Activated CD8-positive, alpha-beta T cell treated with anti-CD3 and anti-CD28 coated beads for 36 hours (primary cell): ENCODE measurements at regions not wholly inside any gene's neighbourhood (a gene's known extent, or its start where the extent isn't known, plus 50 kb on each side); places are given as distances from the start of the nearest gene placed in this dataset.

Experiments used
- ATAC-seq: fragments of 200-7000 bp; cut with Tn5 transposase; one replicate; pipeline ENCODE4 v1.10.0; 2021; ENCODE audit warnings: mild to moderate bottlenecking, moderate library complexity
- CTCF ChIA-PET: fragments of 350-600 bp; sonication (Branson Sonifier 250); formaldehyde crosslinking; loops from one replicate; lab custom pipeline; 2021; ENCODE audit warnings: antibody characterized with exemption; lab: Charles Lee
- POLR2A ChIA-PET: fragments of 350-600 bp; sonication (Branson Sonifier 250); formaldehyde crosslinking; loops from one replicate; lab custom pipeline; 2021; ENCODE audit warnings: antibody characterized with exemption; lab: Charles Lee
- DNase-seq: peaks from one replicate; pipeline ENCODE4 v3.0.0-alpha.2; 2020
- H3K27ac Mint-ChIP-seq: one replicate; pipeline ENCODE4 v1.8.0; 2021; ENCODE audit warnings: mild to moderate bottlenecking, mixed read lengths
- H3K27me3 Mint-ChIP-seq: one replicate; pipeline ENCODE4 v1.8.0; 2021; ENCODE audit warnings: mixed read lengths
- H3K36me3 Mint-ChIP-seq: one replicate; pipeline ENCODE4 v1.8.0; 2021; ENCODE audit warnings: low read depth, mixed read lengths
- H3K4me1 Mint-ChIP-seq: one replicate; pipeline ENCODE4 v1.8.0; 2021; ENCODE audit warnings: low read depth, mixed read lengths
- H3K4me3 Mint-ChIP-seq: one replicate; pipeline ENCODE4 v1.8.0; 2021; ENCODE audit warnings: mild to moderate bottlenecking, moderate library complexity, mixed read lengths
- H3K9me3 Mint-ChIP-seq: one replicate; pipeline ENCODE4 v1.8.0; 2021; ENCODE audit warnings: mixed read lengths
- intact Hi-C: fragments of 100-400 bp; cut with micrococcal nuclease; formaldehyde crosslinking; loops from one replicate; pipeline ENCODE4 v1.10.0; 2022
- TF ChIP-seq, protein P1 (sequence below): fragments of 200-600 bp; IDR thresholded peaks from one replicate; pipeline ENCODE4 v1.8.0; 2022; ENCODE audit warnings: antibody characterized with exemption, mild to moderate bottlenecking

DNA sequence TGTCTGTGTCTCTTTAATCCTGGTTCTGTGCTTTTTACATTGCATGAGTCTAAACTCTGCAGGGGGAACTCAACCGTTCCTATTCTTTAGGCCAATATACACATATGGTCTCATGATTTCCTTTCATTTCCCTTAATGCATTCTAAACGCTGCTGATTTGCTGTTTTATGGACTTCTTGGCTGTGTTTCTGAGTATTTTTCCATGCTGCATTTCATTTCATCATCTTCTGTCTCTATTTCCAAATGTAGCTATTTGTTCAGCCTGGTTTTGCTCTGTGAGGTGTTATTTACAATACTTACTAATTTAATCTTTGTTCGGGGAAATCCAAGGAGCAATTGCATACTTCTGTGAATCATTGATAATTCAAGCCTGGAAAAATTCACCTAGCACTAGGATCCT lies 897.2 kb downstream of the TSN start:
- CTCF ChIA-PET: no interaction called here
- POLR2A ChIA-PET: no interaction called here

DNA sequence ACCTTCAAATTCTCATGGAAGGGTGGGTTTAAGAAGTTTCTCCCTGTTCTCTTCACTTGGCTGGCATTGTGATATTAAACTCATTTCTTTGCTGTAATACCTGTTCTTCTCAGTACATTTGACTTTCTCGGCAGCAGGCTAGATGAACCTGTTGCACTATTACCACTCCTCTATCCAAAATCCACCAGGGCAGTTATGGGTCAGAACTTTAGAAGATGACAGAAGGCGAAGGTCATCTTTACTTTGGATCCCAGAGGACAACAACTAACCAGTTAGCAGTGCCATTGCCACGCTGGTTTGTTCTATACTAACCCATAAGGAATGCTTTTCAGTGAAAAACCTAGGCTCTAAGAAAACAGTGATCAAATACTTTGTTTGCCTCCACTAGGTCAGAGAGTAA lies 901.0 kb downstream of the TSN start:
- no peak for ATAC-seq
- ChIA-PET POLR2A (interaction anchor here (0.6 kb wide), 1 partner anchor 954 kb away, joined by 4 read pairs; no protein-coding TSS in a partner anchor), CTCF (no interaction called here)
- Mint-ChIP-seq H3K36me3 (no peaks in the 10 kb centered on the region), H3K4me3 (no peak overlapping the region), H3K27ac (no peak overlapping the region), H3K9me3 (no peaks in the 10 kb centered on the region), H3K27me3 (no peaks in the 10 kb centered on the region), H3K4me1 (no peaks in the 10 kb centered on the region)
- intact Hi-C loops: no loop called here
- DNase-seq: no peak
- TF ChIP-seq, protein P1, sequence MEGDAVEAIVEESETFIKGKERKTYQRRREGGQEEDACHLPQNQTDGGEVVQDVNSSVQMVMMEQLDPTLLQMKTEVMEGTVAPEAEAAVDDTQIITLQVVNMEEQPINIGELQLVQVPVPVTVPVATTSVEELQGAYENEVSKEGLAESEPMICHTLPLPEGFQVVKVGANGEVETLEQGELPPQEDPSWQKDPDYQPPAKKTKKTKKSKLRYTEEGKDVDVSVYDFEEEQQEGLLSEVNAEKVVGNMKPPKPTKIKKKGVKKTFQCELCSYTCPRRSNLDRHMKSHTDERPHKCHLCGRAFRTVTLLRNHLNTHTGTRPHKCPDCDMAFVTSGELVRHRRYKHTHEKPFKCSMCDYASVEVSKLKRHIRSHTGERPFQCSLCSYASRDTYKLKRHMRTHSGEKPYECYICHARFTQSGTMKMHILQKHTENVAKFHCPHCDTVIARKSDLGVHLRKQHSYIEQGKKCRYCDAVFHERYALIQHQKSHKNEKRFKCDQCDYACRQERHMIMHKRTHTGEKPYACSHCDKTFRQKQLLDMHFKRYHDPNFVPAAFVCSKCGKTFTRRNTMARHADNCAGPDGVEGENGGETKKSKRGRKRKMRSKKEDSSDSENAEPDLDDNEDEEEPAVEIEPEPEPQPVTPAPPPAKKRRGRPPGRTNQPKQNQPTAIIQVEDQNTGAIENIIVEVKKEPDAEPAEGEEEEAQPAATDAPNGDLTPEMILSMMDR: no peak

More for the DNA sequence above, 897.2 kb downstream of the TSN start:
- Mint-ChIP-seq H3K9me3 (no peaks in the 10 kb centered on the region), H3K27ac (no peak overlapping the region), H3K36me3 (no peaks in the 10 kb centered on the region), H3K4me1 (no peaks in the 10 kb centered on the region), H3K4me3 (no peak overlapping the region), H3K27me3 (no peaks in the 10 kb centered on the region)
- no peak for ATAC-seq
- no peak for DNase-seq
- TF ChIP-seq, protein P1: no peak
- intact Hi-C loops: no loop called here

GRCh38 chr2:122660786-122661634 lies 905.6 kb downstream of the TSN start:
- ChIA-PET POLR2A (no interaction called here), CTCF (no interaction called here)
- intact Hi-C loops: no loop called here
- TF ChIP-seq, protein P1: no peak
- Mint-ChIP-seq H3K9me3 (no peaks in the 10 kb centered on the region), H3K4me1 (no peaks in the 10 kb centered on the region), H3K27me3 (peaks cover 1% of the 10 kb centered on the region), H3K36me3 (no peaks in the 10 kb centered on the region), H3K4me3 (no peak overlapping the region), H3K27ac (no peak overlapping the region)
- DNase-seq (no peak), ATAC-seq (no peak)

DNA sequence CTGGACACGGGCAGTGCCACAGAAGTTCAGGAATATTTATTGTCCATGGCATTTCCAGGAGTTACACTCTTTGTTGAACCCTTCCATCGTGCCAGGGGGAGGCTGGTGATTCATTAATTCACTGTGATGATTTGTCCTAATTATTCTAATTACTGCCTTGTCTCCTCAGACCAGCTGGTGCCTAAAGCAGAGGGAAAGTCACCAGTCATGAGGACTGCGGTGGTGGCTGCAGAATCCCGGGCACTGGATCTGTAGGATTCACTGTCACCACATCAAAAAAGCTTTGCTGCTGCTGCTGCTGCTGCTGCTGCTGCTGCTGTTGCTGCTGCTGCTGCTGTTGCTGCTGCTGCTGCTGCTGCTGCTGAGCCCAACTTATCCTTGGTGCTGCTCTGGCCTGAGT lies 908.2 kb downstream of the TSN start:
- H3K27me3 Mint-ChIP-seq: peaks cover 1% of the 10 kb centered on the region
- ChIA-PET CTCF (no interaction called here), POLR2A (no interaction called here)
- TF ChIP-seq, protein P1: no peak
- H3K9me3 Mint-ChIP-seq: no peaks in the 10 kb centered on the region
- no peak overlapping the region for H3K4me3 Mint-ChIP-seq
- no peaks in the 10 kb centered on the region for H3K4me1 Mint-ChIP-seq
- no peak overlapping the region for H3K27ac Mint-ChIP-seq
- intact Hi-C loops: no loop called here
- no peaks in the 10 kb centered on the region for H3K36me3 Mint-ChIP-seq
- DNase-seq: no peak
- ATAC-seq: no peak

DNA sequence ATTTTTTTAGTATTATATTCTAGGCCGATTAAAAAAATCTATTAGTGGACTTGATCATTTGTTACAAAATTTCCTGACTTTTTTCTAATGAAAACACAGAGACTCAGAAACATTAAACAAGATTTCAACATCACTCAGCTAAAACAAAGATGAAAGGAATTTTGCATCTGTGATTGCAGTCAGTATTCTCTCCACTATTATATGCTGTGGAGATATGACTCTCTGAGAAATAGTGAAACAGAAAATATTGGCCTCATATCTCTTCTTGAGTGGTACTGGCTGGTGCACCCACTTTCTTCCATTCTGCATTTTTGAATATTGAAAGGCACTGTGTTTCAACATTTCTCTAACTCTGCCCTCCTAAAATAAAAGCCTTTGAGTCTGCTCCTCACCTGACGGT lies 914.2 kb downstream of the TSN start:
- TF ChIP-seq, protein P1: no peak
- DNase-seq: no peak
- intact Hi-C loops: no loop called here
- Mint-ChIP-seq H3K27ac (no peak overlapping the region), H3K4me1 (no peaks in the 10 kb centered on the region), H3K36me3 (no peaks in the 10 kb centered on the region), H3K4me3 (no peak overlapping the region), H3K27me3 (no peaks in the 10 kb centered on the region), H3K9me3 (peaks cover 2% of the 10 kb centered on the region)
- no peak for ATAC-seq
- ChIA-PET POLR2A (no interaction called here), CTCF (no interaction called here)
